PC-3 (cell line): ENCODE measurements at regions not wholly inside any gene's neighbourhood (a gene's known extent, or its start where the extent isn't known, plus 50 kb on each side); places are given as distances from the start of the nearest gene placed in this dataset.

Experiments
- CTCF ChIP-seq: fragments of 300-600 bp; sonication (generic); conservative IDR thresholded peaks from 2 replicates; pipeline ENCODE4 v1.5.1; 2017; ENCODE audit warnings: antibody characterized with exemption, low read depth, mild to moderate bottlenecking, low read length
- EZH2 ChIP-seq: fragments of 300-600 bp; sonication (generic); IDR thresholded peaks from one replicate; pipeline ENCODE4 v1.6.1; 2017; ENCODE audit warnings: antibody characterized with exemption, mild to moderate bottlenecking, low read length; ENCODE audit not compliant: unreplicated experiment

- TF ChIP-seq CTCF (no peak), EZH2 (no peak)
Measured at GRCh38 chr1:60283690-60284089, 210.1 kb upstream of the C1orf87 start.
